Right lobe of liver (tissue), 6 donors: ENCODE measurements at regions not wholly inside any gene's neighbourhood (a gene's known extent, or its start where the extent isn't known, plus 50 kb on each side); places are given as distances from the start of the nearest gene placed in this dataset.
A peak's percentile ranks its signal among the peaks of the same experiment; 100 is the strongest.
"Not testable (repeated sequence)": the region's sequence is repeated elsewhere in the genome, so short reads cannot be mapped to it uniquely, and the experiment has no call there.

Experiments
- ATAC-seq, 4 donors: fragments of 200-7000 bp; cut with Tn5 transposase; one replicate each; pipeline ENCODE4 v1.9.1; 2020; ENCODE audit warnings: mild to moderate bottlenecking in 4 of 4, moderate library complexity in 4 of 4
- DNase-seq, 3 donors: peaks; one replicate each; pipeline ENCODE4 v3.0.0-alpha.2; 2020
- H3K27ac ChIP-seq, 3 donors: fragments of 200-600 bp; one replicate each; pipeline ENCODE4 v1.8.0; 2022
- H3K27me3 ChIP-seq, 2 donors: fragments of 200-600 bp; one replicate each; pipeline ENCODE4 v1.8.0; 2022
- H3K36me3 ChIP-seq, 4 donors: fragments of 200-600 bp; sonication (generic) in 1 of 4; one replicate each; pipeline versions ENCODE4 v1.5.1 to v1.8.0; 2017 to 2022; ENCODE audit warnings: control low read depth in 1 of 4
- H3K4me1 ChIP-seq, 4 donors: fragments of 200-600 bp; sonication (generic) in 1 of 4; one replicate each; pipeline versions ENCODE4 v1.5.1 to v1.8.0; 2017 to 2022; ENCODE audit warnings: control low read depth in 1 of 4
- H3K4me3 ChIP-seq, 3 donors: fragments of 200-600 bp; one replicate each; pipeline ENCODE4 v1.8.0; 2022
- H3K9me3 ChIP-seq, 4 donors: fragments of 200-600 bp; sonication (generic) in 1 of 4; one replicate each; pipeline versions ENCODE4 v1.5.1 to v1.8.0; 2017 to 2022; ENCODE audit warnings: control low read depth in 1 of 4
- POLR2A ChIP-seq: fragments of 450-650 bp; IDR thresholded peaks from one replicate; pipeline ENCODE4 v1.6.1; 2017; ENCODE audit warnings: antibody characterized with exemption, mild to moderate bottlenecking
- WGBS: methylation state at CpG from one replicate; pipeline ENCODE4 v1.1.6; 2018; ENCODE audit warnings: low coverage, low lambda C conversion rate; ENCODE audit not compliant: insufficient coverage; ENCODE audit errors: missing lambda C conversion rate; 5-methylcytosine and 5-hydroxymethylcytosine counted together
- intact Hi-C, 2 donors: fragments of 100-400 bp; cut with DNase I; formaldehyde crosslinking; loops; one replicate each; pipeline versions ENCODE4 v1.11.2 to v1.14.1; 2022
- TF ChIP-seq, protein P1 (sequence below), 4 donors: fragments of 200-600 bp in 3 of 4; fragments of 450-650 bp in 1 of 4; IDR thresholded peaks; one replicate each; pipeline versions ENCODE4 v1.5.1 to v1.8.0; 2016 to 2022; ENCODE audit warnings: antibody characterized with exemption in 4 of 4, mild to moderate bottlenecking in 2 of 4
- donor health status: DM: no; HTN: yes; CAD: no.
- donor health status: DM: no; HTN: no; CAD: no.
- donor health status: DM: no; HTN: no; CAD: no.
- donor health status: DM: no; HTN: yes; CAD: no.
- donor health status: DM: no; HTN: yes; CAD: no.

DNA sequence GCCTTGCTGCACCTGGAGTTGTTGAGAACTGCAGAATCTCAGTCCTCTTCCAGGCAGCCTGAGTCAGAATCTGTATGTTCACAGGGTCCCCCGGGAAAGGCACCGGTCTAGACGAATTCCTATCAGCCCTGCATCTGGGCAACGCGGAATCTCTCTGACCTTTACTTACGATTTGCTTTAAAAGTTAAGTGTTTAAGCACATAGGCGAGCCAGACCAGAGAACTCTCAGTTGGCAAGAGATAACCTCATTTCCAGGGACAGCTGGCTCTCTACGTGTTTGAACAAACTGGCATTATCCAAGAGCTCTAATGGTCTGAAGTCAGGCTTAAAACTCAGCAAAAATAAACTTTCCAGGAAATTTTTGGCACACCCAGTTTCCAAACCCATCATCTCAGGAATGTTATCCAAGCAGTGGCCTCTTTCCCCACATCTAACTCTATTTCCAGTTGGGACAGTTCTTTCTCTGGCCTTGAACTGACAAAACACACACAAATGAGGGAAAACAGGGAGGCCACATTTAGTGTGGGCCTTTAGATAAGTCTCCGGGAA lies 53.4 kb downstream of the HES1 start:
- Histone ChIP-seq H3K4me3 (no peak overlapping the region), H3K27me3 (no peaks in the 10 kb centered on the region), H3K4me1 (peaks cover 0 to 12% (median 0%) of the 10 kb centered on the region in 4 donors), H3K36me3 (no peaks in the 10 kb centered on the region), H3K9me3 (no peaks in the 10 kb centered on the region), H3K27ac (no peak overlapping the region)
- peak; percentile 75 to 94 (median 77) for ATAC-seq
- no peak for TF ChIP-seq POLR2A
- TF ChIP-seq, protein P1, sequence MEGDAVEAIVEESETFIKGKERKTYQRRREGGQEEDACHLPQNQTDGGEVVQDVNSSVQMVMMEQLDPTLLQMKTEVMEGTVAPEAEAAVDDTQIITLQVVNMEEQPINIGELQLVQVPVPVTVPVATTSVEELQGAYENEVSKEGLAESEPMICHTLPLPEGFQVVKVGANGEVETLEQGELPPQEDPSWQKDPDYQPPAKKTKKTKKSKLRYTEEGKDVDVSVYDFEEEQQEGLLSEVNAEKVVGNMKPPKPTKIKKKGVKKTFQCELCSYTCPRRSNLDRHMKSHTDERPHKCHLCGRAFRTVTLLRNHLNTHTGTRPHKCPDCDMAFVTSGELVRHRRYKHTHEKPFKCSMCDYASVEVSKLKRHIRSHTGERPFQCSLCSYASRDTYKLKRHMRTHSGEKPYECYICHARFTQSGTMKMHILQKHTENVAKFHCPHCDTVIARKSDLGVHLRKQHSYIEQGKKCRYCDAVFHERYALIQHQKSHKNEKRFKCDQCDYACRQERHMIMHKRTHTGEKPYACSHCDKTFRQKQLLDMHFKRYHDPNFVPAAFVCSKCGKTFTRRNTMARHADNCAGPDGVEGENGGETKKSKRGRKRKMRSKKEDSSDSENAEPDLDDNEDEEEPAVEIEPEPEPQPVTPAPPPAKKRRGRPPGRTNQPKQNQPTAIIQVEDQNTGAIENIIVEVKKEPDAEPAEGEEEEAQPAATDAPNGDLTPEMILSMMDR (IDR thresholded peaks at IDR 0.05): no peak
- no peak for DNase-seq
- intact Hi-C loops: no loop called here
- 21% methylated on average over 7 of the region's 9 CpGs for WGBS

DNA sequence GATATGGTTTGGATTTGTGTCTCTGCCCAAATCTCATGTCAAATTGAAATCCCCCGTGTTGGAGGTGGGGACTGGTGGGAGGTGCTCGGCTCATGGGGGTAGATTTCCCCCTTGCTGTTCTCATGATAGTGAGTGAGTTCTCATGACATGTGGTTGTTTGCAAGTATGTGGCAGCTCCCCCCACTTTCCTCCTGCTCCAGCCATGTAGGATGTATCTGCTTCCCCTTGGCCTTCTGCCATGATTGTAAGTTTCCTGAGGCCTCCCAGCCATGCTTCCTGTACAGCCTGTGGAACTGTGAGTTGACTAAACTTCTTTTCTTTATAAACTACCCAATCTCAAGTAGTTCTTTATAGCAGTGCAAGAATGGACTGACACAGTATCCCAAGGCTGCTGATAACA lies 55.9 kb downstream of the HES1 start:
- intact Hi-C loops: not testable (repeated sequence)

DNA sequence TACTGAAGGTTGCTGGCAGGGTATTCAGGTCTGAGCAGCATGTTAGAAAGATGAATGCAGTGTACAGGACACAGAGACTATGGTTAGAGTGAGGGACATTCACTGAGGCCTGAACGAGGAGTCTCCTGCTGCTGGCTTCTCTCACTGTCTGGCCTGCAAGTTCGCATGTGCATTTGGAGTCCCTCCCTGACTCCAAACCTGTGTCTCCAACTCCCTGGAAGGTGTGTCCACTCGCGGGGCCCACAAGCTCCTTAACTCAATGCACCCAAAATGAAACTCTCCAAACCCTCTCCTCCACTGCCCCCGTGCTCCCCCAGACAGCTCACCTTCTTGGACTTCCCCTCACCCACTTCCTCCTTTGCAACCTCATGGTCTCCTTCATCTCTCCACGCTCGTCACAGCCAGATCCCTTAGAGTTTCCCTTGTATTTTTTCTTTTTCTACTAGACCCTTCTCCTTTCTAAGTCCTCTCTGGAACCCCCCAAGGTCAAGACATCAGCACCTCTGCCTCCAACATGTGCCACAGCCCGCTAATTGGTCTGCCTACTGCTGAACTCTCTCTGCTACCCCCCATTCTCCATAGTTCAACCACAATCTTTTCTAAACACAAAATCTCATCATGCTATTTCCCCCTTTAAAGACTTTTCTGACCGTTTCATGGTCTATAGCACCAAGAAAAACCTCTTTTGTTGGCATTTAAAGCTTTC lies 58.3 kb downstream of the HES1 start:
- no peak for TF ChIP-seq POLR2A
- TF ChIP-seq, protein P1 (IDR thresholded peaks at IDR 0.05): no peak
- H3K9me3 ChIP-seq: no peaks in the 10 kb centered on the region
- ATAC-seq (no peak), DNase-seq (no peak)
- intact Hi-C loops: no loop called here
- H3K27me3 ChIP-seq: no peaks in the 10 kb centered on the region
- WGBS: 74% methylated on average over 7 of the region's 9 CpGs
- H3K4me3 ChIP-seq: no peak overlapping the region
- no peak overlapping the region for H3K27ac ChIP-seq
- H3K4me1 ChIP-seq: peaks cover 0 to 5% (median 0%) of the 10 kb centered on the region in 4 donors
- H3K36me3 ChIP-seq: no peaks in the 10 kb centered on the region

More for the DNA sequence above, 55.9 kb downstream of the HES1 start:
- not testable (repeated sequence) for H3K4me3 ChIP-seq, H3K27ac ChIP-seq, H3K27me3 ChIP-seq, ATAC-seq, H3K36me3 ChIP-seq, H3K9me3 ChIP-seq, DNase-seq
- WGBS: no CpG with 5 or more reads among the region's 2 CpGs
- peaks cover 0 to 12% (median 0%) of the 10 kb centered on the region in 4 donors for H3K4me1 ChIP-seq

DNA sequence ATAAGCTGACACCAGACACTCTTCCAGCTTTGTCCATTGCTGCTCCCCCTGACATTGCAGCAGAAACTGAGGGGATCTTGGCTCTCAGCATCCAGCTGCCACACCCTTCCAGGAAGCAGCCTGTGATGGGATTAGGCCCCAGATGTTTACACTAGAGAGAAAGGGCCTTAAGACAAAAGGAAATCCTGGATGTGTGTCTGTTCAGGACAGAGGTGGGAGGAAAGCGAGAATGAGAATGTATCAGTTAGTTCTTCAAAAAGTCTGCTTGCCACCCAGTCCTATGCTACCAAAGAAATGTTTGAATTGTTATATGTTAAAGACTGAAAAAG lies 58.8 kb downstream of the HES1 start:
- intact Hi-C loops: no loop called here
- DNase-seq (no peak), ATAC-seq (no peak)
- TF ChIP-seq POLR2A: no peak
- TF ChIP-seq, protein P1 (IDR thresholded peaks at IDR 0.05): no peak
- 90% methylated on average over 1 of the region's 1 CpG for WGBS
- Histone ChIP-seq H3K27ac (no peak overlapping the region), H3K9me3 (no peaks in the 10 kb centered on the region), H3K27me3 (no peaks in the 10 kb centered on the region), H3K4me3 (no peak overlapping the region), H3K36me3 (no peaks in the 10 kb centered on the region), H3K4me1 (no peaks in the 10 kb centered on the region)

DNA sequence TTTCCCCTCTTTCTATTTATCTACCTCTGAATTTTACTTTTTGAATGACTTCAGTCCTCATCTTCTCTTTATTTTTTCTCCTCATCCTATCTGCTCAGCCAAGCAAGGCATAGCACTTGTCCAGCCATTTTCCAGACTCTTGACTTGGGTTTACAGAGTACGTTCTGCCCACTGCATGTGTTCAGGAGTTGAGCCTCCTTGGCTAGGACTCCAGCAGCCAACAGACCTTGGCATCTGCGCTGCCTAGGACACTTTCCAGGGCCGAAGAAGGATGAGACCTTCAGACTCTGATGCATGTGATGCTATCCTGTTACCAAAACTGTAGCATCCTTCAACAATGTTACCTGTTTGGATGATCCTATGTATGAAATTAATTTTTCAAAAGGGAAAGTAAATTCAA lies 59.7 kb downstream of the HES1 start:
- H3K4me1 ChIP-seq: no peaks in the 10 kb centered on the region
- no peaks in the 10 kb centered on the region for H3K36me3 ChIP-seq
- DNase-seq (no peak), ATAC-seq (no peak)
- TF ChIP-seq POLR2A: no peak
- TF ChIP-seq, protein P1 (IDR thresholded peaks at IDR 0.05): no peak
- H3K27ac ChIP-seq: no peak overlapping the region
- intact Hi-C loops: no loop called here
- H3K4me3 ChIP-seq: no peak overlapping the region
- H3K9me3 ChIP-seq: no peaks in the 10 kb centered on the region
- no peaks in the 10 kb centered on the region for H3K27me3 ChIP-seq
- 79% methylated on average over 3 of the region's 3 CpGs for WGBS
